HEK293T (cell line): ENCODE measurements at regions not wholly inside any gene's neighbourhood (a gene's known extent, or its start where the extent isn't known, plus 50 kb on each side); places are given as distances from the start of the nearest gene placed in this dataset.

Experiments used
- CTCF ChIA-PET: fragments of 350-600 bp; formaldehyde crosslinking; extraction: SDS; loops from one replicate; lab custom pipeline; 2021; ENCODE audit warnings: antibody characterized with exemption, inconsistent platforms; lab: Yijun Ruan, JAX
- POLR2A ChIA-PET: fragments of 350-600 bp; formaldehyde crosslinking; extraction: SDS; loops from one replicate; lab custom pipeline; 2020; ENCODE audit warnings: antibody characterized with exemption, inconsistent platforms; lab: Yijun Ruan, JAX
- DNase-seq: peaks from one replicate; pipeline ENCODE4 v3.0.0; 2012; ENCODE audit warnings: mixed read lengths; ENCODE audit errors: extremely low spot score
- ARNT ChIP-seq: fragments of 450-650 bp; IDR thresholded peaks from 2 replicates; pipeline ENCODE4 v1.6.1; 2017; ENCODE audit warnings: mild to moderate bottlenecking
- BHLHE40 ChIP-seq: fragments of 450-650 bp; IDR thresholded peaks from 2 replicates; pipeline ENCODE4 v1.6.1; 2016; ENCODE audit warnings: mild to moderate bottlenecking, moderate library complexity, borderline replicate concordance
- CTBP1 ChIP-seq: fragments of 450-650 bp; IDR thresholded peaks from 2 replicates; pipeline ENCODE4 v1.6.1; 2016; ENCODE audit warnings: borderline replicate concordance
- ELF4 ChIP-seq: fragments of 450-650 bp; IDR thresholded peaks from 2 replicates; pipeline ENCODE4 v1.6.1; 2017; ENCODE audit warnings: antibody characterized with exemption
- FOXA1 ChIP-seq: fragments of 450-650 bp; IDR thresholded peaks from 2 replicates; pipeline ENCODE4 v1.6.1; 2016; ENCODE audit warnings: mild to moderate bottlenecking
- FOXK2 ChIP-seq: fragments of 450-650 bp; IDR thresholded peaks from 2 replicates; pipeline ENCODE4 v1.6.1; 2016; ENCODE audit warnings: mild to moderate bottlenecking
- FOXM1 ChIP-seq: fragments of 450-650 bp; IDR thresholded peaks from 2 replicates; pipeline ENCODE4 v1.6.1; 2017; ENCODE audit warnings: mild to moderate bottlenecking, borderline replicate concordance
- HDGF ChIP-seq: fragments of 450-650 bp; IDR thresholded peaks from 2 replicates; pipeline ENCODE4 v1.6.1; 2017; ENCODE audit warnings: antibody characterized with exemption, borderline replicate concordance
- L3MBTL2 ChIP-seq: fragments of 450-650 bp; conservative IDR thresholded peaks from 2 replicates; pipeline ENCODE4 v1.6.1; 2016; ENCODE audit warnings: mild to moderate bottlenecking
- LEF1 ChIP-seq: fragments of 450-650 bp; IDR thresholded peaks from 2 replicates; pipeline ENCODE4 v1.6.1; 2017; ENCODE audit warnings: mild to moderate bottlenecking, borderline replicate concordance
- NFRKB ChIP-seq: fragments of 450-650 bp; IDR thresholded peaks from 2 replicates; pipeline ENCODE4 v1.6.1; 2016; ENCODE audit warnings: mild to moderate bottlenecking, moderate library complexity
- SP1 ChIP-seq: fragments of 450-650 bp; IDR thresholded peaks from 2 replicates; pipeline ENCODE4 v1.6.1; 2017
- SUZ12 ChIP-seq: fragments of 450-650 bp; IDR thresholded peaks from 2 replicates; pipeline ENCODE4 v1.6.1; 2016; ENCODE audit warnings: mild to moderate bottlenecking
- TARDBP ChIP-seq: fragments of 450-650 bp; IDR thresholded peaks from 2 replicates; pipeline ENCODE4 v1.6.1; 2016
- ZNF384 ChIP-seq: fragments of 450-650 bp; IDR thresholded peaks from 2 replicates; pipeline ENCODE4 v1.6.1; 2016
- TF ChIP-seq, protein P1 (sequence below): fragments of 450-650 bp; IDR thresholded peaks from 2 replicates; pipeline ENCODE4 v1.6.1; 2016

DNA sequence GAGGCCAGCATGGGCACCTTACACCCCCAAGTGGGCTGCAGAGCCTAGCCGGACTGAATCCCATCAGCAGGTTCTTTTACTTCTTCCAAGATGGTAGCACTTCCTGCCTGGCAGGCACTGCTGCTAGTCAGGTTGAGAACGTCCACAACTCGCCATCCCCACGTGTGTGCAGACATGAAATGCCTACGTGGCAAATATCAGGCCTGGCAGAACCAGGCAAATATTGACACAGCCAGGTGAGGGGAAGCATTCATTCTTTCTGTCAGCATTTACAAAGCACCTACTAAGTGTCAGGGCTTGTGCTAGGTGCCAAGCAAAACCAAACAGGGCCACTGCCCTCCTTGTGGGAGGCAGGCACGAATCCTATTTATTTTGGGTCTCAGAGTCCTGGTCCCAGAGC lies 52.3 kb upstream of the SIM2 start:
- ChIA-PET CTCF (interaction anchor here (1.5 kb wide), 1 partner anchor 16 kb away, joined by 4 read pairs; no protein-coding TSS in a partner anchor), POLR2A (no interaction called here)
- DNase-seq, result no peak
- TF ChIP-seq, protein P1, sequence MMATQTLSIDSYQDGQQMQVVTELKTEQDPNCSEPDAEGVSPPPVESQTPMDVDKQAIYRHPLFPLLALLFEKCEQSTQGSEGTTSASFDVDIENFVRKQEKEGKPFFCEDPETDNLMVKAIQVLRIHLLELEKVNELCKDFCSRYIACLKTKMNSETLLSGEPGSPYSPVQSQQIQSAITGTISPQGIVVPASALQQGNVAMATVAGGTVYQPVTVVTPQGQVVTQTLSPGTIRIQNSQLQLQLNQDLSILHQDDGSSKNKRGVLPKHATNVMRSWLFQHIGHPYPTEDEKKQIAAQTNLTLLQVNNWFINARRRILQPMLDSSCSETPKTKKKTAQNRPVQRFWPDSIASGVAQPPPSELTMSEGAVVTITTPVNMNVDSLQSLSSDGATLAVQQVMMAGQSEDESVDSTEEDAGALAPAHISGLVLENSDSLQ, result no peak
- no peak for TF ChIP-seq SP1
- no peak for TF ChIP-seq ZNF384
- no peak for TF ChIP-seq FOXA1
- no peak for TF ChIP-seq ARNT
- no peak for TF ChIP-seq TARDBP
- TF ChIP-seq CTBP1, result no peak
- TF ChIP-seq FOXK2, result no peak
- no peak for TF ChIP-seq NFRKB
- TF ChIP-seq SUZ12, result no peak
- no peak for TF ChIP-seq LEF1
- no peak for TF ChIP-seq BHLHE40
- no peak for TF ChIP-seq ELF4
- no peak for TF ChIP-seq HDGF
- no peak for TF ChIP-seq L3MBTL2
- TF ChIP-seq FOXM1, result no peak

DNA sequence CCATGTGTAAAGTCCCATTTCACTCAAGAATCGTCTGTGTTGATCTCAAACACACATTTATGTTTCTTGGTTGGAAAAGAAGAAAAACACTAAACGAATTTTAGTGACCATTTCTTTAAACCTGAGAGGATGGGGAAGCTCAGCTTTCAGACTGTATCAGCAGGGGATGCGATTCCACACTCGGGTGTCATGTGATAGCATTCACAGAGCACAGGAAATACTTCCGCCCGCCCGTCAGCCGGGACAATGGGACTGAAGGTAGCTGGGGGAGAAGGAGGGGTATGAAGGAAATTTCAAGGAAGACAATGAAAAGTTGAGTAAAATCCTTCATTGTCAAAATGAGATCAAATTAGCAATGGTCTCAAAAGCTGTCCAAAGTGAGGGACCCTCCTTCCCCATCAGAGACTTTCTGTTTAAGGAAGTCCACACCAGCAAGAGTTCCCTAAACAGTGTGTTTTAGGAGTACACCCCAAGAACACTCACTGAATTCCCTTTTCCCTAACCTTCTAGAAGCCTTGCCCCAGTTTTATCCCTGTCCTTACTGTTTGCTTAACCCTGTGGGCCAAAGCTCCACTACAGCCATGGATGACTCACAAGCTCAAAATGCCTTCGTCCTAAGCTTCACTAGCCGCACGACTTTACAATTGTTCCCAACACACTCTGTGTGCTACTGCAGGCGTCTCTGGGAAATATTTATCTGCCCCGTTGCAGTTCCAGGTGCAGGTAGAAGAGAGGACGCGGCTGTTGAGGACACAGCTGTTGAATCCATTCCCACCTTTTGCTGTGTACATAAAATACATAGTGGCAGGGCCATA lies 51.4 kb upstream of the SIM2 start:
- ChIA-PET CTCF (interaction anchor here (0.6 to 1.5 kb wide), 4 partner anchors 15 to 270 kb away, joined by 3 to 4 read pairs (median 4); no protein-coding TSS in a partner anchor), POLR2A (no interaction called here)
- TF ChIP-seq HDGF (no peak), ARNT (no peak), ZNF384 (no peak), ELF4 (no peak), TARDBP (no peak), NFRKB (no peak), FOXM1 (no peak), SP1 (no peak), L3MBTL2 (no peak), FOXA1 (no peak)
- DNase-seq, result no peak
